ENCODE measurements at regions not wholly inside any gene's neighbourhood (a gene's known extent, or its start where the extent isn't known, plus 50 kb on each side); places are given as distances from the start of the nearest gene placed in this dataset.

GRCh38 chr7:12080006-12080405 lies 131.1 kb upstream of the TMEM106B start:
- DNase-seq (ENCODE audit: low read depth): no peak

- no peak for DNase-seq (ENCODE audit: low read depth)
Measured at GRCh38 chr7:12085516-12085915, 125.6 kb upstream of the TMEM106B start.

- DNase-seq (ENCODE audit: low read depth): no peak
Measured at GRCh38 chr7:12089951-12090756, 120.9 kb upstream of the TMEM106B start.

GRCh38 chr7:12090757-12091221 lies 120.3 kb upstream of the TMEM106B start:
- DNase-seq (ENCODE audit: low read depth): no peak

GRCh38 chr7:12091231-12091630 lies 119.9 kb upstream of the TMEM106B start:
- DNase-seq (ENCODE audit: low read depth): no peak

- no peak for DNase-seq (ENCODE audit: low read depth)
Measured at GRCh38 chr7:12092499-12093130, 118.5 kb upstream of the TMEM106B start.

- no peak for DNase-seq (ENCODE audit: low read depth)
Measured at GRCh38 chr7:12093365-12093764, 117.7 kb upstream of the TMEM106B start.

GRCh38 chr7:12094365-12094921 lies 116.7 kb upstream of the TMEM106B start:
- DNase-seq (ENCODE audit: low read depth): no peak

- no peak for DNase-seq (ENCODE audit: low read depth)
Measured at GRCh38 chr7:12102126-12102525, 109.0 kb upstream of the TMEM106B start.

GRCh38 chr7:12102527-12102926 lies 108.6 kb upstream of the TMEM106B start:
- DNase-seq (ENCODE audit: low read depth): no peak

- DNase-seq (ENCODE audit: low read depth): no peak
Measured at GRCh38 chr7:12103948-12104347, 107.1 kb upstream of the TMEM106B start.

GRCh38 chr7:12107381-12107780 lies 103.7 kb upstream of the TMEM106B start:
- no peak for DNase-seq (ENCODE audit: low read depth)

- peak; percentile 39 for DNase-seq (ENCODE audit: low read depth)
Measured at GRCh38 chr7:12107841-12108254, 103.2 kb upstream of the TMEM106B start.

GRCh38 chr7:12110425-12110824 lies 100.7 kb upstream of the TMEM106B start:
- DNase-seq (ENCODE audit: low read depth): no peak

- no peak for DNase-seq (ENCODE audit: low read depth)
Measured at GRCh38 chr7:12111422-12112405, 99.4 kb upstream of the TMEM106B start.

- DNase-seq (ENCODE audit: low read depth): no peak
Measured at GRCh38 chr7:12117170-12117569, 93.9 kb upstream of the TMEM106B start.

- DNase-seq (ENCODE audit: low read depth): no peak
Measured at GRCh38 chr7:12119620-12120303, 91.3 kb upstream of the TMEM106B start.

- DNase-seq (ENCODE audit: low read depth): no peak
Measured at GRCh38 chr7:12120632-12121031, 90.5 kb upstream of the TMEM106B start.

- DNase-seq (ENCODE audit: low read depth): no peak
Measured at GRCh38 chr7:12123172-12123571, 87.9 kb upstream of the TMEM106B start.

- DNase-seq (ENCODE audit: low read depth): no peak
Measured at GRCh38 chr7:12124028-12124427, 87.1 kb upstream of the TMEM106B start.

- DNase-seq (ENCODE audit: low read depth): no peak
Measured at GRCh38 chr7:12127455-12127854, 83.6 kb upstream of the TMEM106B start.
